Activated B cell treated with CpG ODN at 0.5 μM for 24 hours (primary cell): ENCODE measurements at regions not wholly inside any gene's neighbourhood (a gene's known extent, or its start where the extent isn't known, plus 50 kb on each side); places are given as distances from the start of the nearest gene placed in this dataset.
"Not testable (repeated sequence)": the region's sequence is repeated elsewhere in the genome, so short reads cannot be mapped to it uniquely, and the experiment has no call there.

Source experiments
- ATAC-seq: fragments of 200-7000 bp; cut with Tn5 transposase; one replicate; pipeline ENCODE4 v1.10.0; 2021; ENCODE audit warnings: low read depth, mild to moderate bottlenecking, moderate library complexity
- CTCF ChIA-PET: fragments of 350-600 bp; sonication (Branson Sonifier 250); formaldehyde crosslinking; loops from one replicate; lab custom pipeline; 2021; ENCODE audit warnings: antibody characterized with exemption; lab: Charles Lee
- POLR2A ChIA-PET: fragments of 350-600 bp; sonication (Branson Sonifier 250); formaldehyde crosslinking; loops from one replicate; lab custom pipeline; 2021; ENCODE audit warnings: antibody characterized with exemption; lab: Charles Lee
- DNase-seq: peaks from one replicate; pipeline ENCODE4 v3.0.0; 2022
- H3K27ac Mint-ChIP-seq: one replicate; pipeline ENCODE4 v1.8.0; 2020; ENCODE audit warnings: mixed read lengths
- H3K27me3 Mint-ChIP-seq: one replicate; pipeline ENCODE4 v1.8.0; 2021; ENCODE audit warnings: mixed read lengths
- H3K36me3 Mint-ChIP-seq: one replicate; pipeline ENCODE4 v1.8.0; 2021; ENCODE audit warnings: low read depth, mixed read lengths
- H3K4me1 Mint-ChIP-seq: one replicate; pipeline ENCODE4 v1.8.0; 2021; ENCODE audit warnings: mixed read lengths
- H3K4me3 Mint-ChIP-seq: one replicate; pipeline ENCODE4 v1.8.0; 2020; ENCODE audit warnings: mild to moderate bottlenecking, mixed read lengths
- H3K9me3 Mint-ChIP-seq: one replicate; pipeline ENCODE4 v1.8.0; 2020; ENCODE audit warnings: mixed read lengths
- CTCF ChIP-seq: fragments of 200-600 bp; IDR thresholded peaks from one replicate; pipeline ENCODE4 v1.8.0; 2022; ENCODE audit warnings: antibody characterized with exemption, mild to moderate bottlenecking
- intact Hi-C: fragments of 100-400 bp; cut with micrococcal nuclease; formaldehyde crosslinking; loops from one replicate; pipeline ENCODE4 v1.15.1; 2024

GRCh38 chr7:54946764-54947163 lies 72.1 kb upstream of the EGFR start:
- no peak for DNase-seq
- ATAC-seq, result no peak
- no peaks in the 10 kb centered on the region for H3K27me3 Mint-ChIP-seq
- intact Hi-C loops, result no loop called here
- ChIA-PET CTCF (no interaction called here), POLR2A (no interaction called here)
- no peak overlapping the region for H3K4me3 Mint-ChIP-seq
- no peak for TF ChIP-seq CTCF
- no peaks in the 10 kb centered on the region for H3K36me3 Mint-ChIP-seq
- peaks cover 3% of the 10 kb centered on the region for H3K9me3 Mint-ChIP-seq
- H3K27ac Mint-ChIP-seq, result no peak overlapping the region
- no peaks in the 10 kb centered on the region for H3K4me1 Mint-ChIP-seq

- ATAC-seq (no peak), DNase-seq (no peak)
- intact Hi-C loops, result no loop called here
- CTCF ChIA-PET, result no interaction called here
- Mint-ChIP-seq H3K9me3 (peaks cover 3% of the 10 kb centered on the region), H3K4me1 (no peaks in the 10 kb centered on the region), H3K4me3 (no peak overlapping the region), H3K27me3 (no peaks in the 10 kb centered on the region), H3K36me3 (no peaks in the 10 kb centered on the region), H3K27ac (no peak overlapping the region)
- no peak for TF ChIP-seq CTCF
- POLR2A ChIA-PET, result no interaction called here
Observed at GRCh38 chr7:54947266-54947665, 71.6 kb upstream of the EGFR start.

- not testable (repeated sequence) for H3K9me3 Mint-ChIP-seq, ATAC-seq
Observed at GRCh38 chr7:54949514-54949913, 69.3 kb upstream of the EGFR start.

GRCh38 chr7:54955296-54955695 lies 63.5 kb upstream of the EGFR start:
- POLR2A ChIA-PET, result no interaction called here
- DNase-seq, result no peak
- no peaks in the 10 kb centered on the region for H3K36me3 Mint-ChIP-seq
- intact Hi-C loops, result no loop called here
- no peaks in the 10 kb centered on the region for H3K4me1 Mint-ChIP-seq
- peaks cover 4% of the 10 kb centered on the region for H3K27me3 Mint-ChIP-seq
- TF ChIP-seq CTCF, result no peak
- H3K9me3 Mint-ChIP-seq, result peaks cover under 1% of the 10 kb centered on the region
- ATAC-seq, result no peak
- no peak overlapping the region for H3K27ac Mint-ChIP-seq
- no peak overlapping the region for H3K4me3 Mint-ChIP-seq
- CTCF ChIA-PET, result no interaction called here

More at GRCh38 chr7:54949514-54949913, 69.3 kb upstream of the EGFR start:
- POLR2A ChIA-PET, H3K36me3 Mint-ChIP-seq, DNase-seq, intact Hi-C loops, H3K27ac Mint-ChIP-seq, H3K27me3 Mint-ChIP-seq, H3K4me3 Mint-ChIP-seq, CTCF ChIA-PET, H3K4me1 Mint-ChIP-seq: not testable (repeated sequence)

GRCh38 chr7:54955696-54956420 lies 63.0 kb upstream of the EGFR start:
- intact Hi-C loops, result no loop called here
- Mint-ChIP-seq H3K4me1 (no peaks in the 10 kb centered on the region), H3K36me3 (no peaks in the 10 kb centered on the region), H3K9me3 (no peaks in the 10 kb centered on the region), H3K27me3 (peaks cover 6% of the 10 kb centered on the region), H3K4me3 (no peak overlapping the region), H3K27ac (no peak overlapping the region)
- no peak for ATAC-seq
- ChIA-PET POLR2A (no interaction called here), CTCF (no interaction called here)
- no peak for TF ChIP-seq CTCF
- no peak for DNase-seq

GRCh38 chr7:54956865-54957264 lies 62.0 kb upstream of the EGFR start:
- no peak for TF ChIP-seq CTCF
- Mint-ChIP-seq H3K4me3 (no peak overlapping the region), H3K27ac (no peak overlapping the region), H3K4me1 (no peaks in the 10 kb centered on the region), H3K27me3 (peaks cover 6% of the 10 kb centered on the region), H3K36me3 (no peaks in the 10 kb centered on the region), H3K9me3 (no peaks in the 10 kb centered on the region)
- ATAC-seq (no peak), DNase-seq (no peak)
- POLR2A ChIA-PET, result no interaction called here
- intact Hi-C loops, result no loop called here
- CTCF ChIA-PET, result no interaction called here
